GM12872 (cell line): ENCODE measurements at regions not wholly inside any gene's neighbourhood (a gene's known extent, or its start where the extent isn't known, plus 50 kb on each side); places are given as distances from the start of the nearest gene placed in this dataset.

Experiments used
- CTCF ChIP-seq: IDR thresholded peaks from 3 replicates; pipeline ENCODE4 v1.5.1; 2011; ENCODE audit warnings: low read depth, mild to moderate bottlenecking, low read length, moderate library complexity; ENCODE audit not compliant: insufficient read depth

GRCh38 chr3:161950318-161950868 lies 453.8 kb downstream of the OTOL1 start:
- TF ChIP-seq CTCF: no peak

- TF ChIP-seq CTCF: no peak
These were observed 460.9 kb downstream of the OTOL1 start for GRCh38 chr3:161957467-161957866.

GRCh38 chr3:161964857-161965256 lies 468.2 kb downstream of the OTOL1 start:
- TF ChIP-seq CTCF: no peak

- TF ChIP-seq CTCF: no peak
These were observed 473.3 kb downstream of the OTOL1 start for GRCh38 chr3:161969867-161970266.

- TF ChIP-seq CTCF: no peak
These were observed 478.6 kb downstream of the OTOL1 start for GRCh38 chr3:161975201-161975600.

- TF ChIP-seq CTCF: no peak
These were observed 480.5 kb downstream of the OTOL1 start for GRCh38 chr3:161977063-161977462.

- no peak for TF ChIP-seq CTCF
These were observed 481.2 kb downstream of the OTOL1 start for GRCh38 chr3:161977850-161978249.

- TF ChIP-seq CTCF: no peak
These were observed 491.3 kb downstream of the OTOL1 start for GRCh38 chr3:161987933-161988332.
